Loucy (cell line): ENCODE measurements at regions not wholly inside any gene's neighbourhood (a gene's known extent, or its start where the extent isn't known, plus 50 kb on each side); places are given as distances from the start of the nearest gene placed in this dataset.

Source experiments
- H2AFZ ChIP-seq: fragments of 200-600 bp; sonication (generic); 2 replicates; pipeline ENCODE4 v1.6.0; 2016; ENCODE audit warnings: antibody characterized with exemption, mild to moderate bottlenecking, low read length, moderate library complexity
- H3F3A ChIP-seq: fragments of 200-600 bp; 2 replicates; pipeline ENCODE4 v1.6.0; 2016; ENCODE audit warnings: antibody characterized with exemption, low read depth, mild to moderate bottlenecking
- H3K27me3 ChIP-seq: fragments of 200-600 bp; sonication (generic); 2 replicates; pipeline ENCODE4 v1.6.1; 2014; ENCODE audit warnings: low read length, mild to moderate bottlenecking; ENCODE audit not compliant: insufficient read depth, poor library complexity, severe bottlenecking
- H3K36me3 ChIP-seq: fragments of 200-600 bp; sonication (generic); 2 replicates; pipeline ENCODE4 v1.6.1; 2016; ENCODE audit warnings: low read length; ENCODE audit not compliant: insufficient read depth
- H3K4me1 ChIP-seq: fragments of 200-600 bp; sonication (generic); 2 replicates; pipeline ENCODE4 v1.5.1; 2014; ENCODE audit warnings: low read length, mild to moderate bottlenecking; ENCODE audit not compliant: insufficient read depth, poor library complexity, severe bottlenecking
- H3K4me2 ChIP-seq: fragments of 200-600 bp; sonication (generic); 2 replicates; pipeline ENCODE4 v1.6.0; 2014; ENCODE audit warnings: antibody characterized with exemption, low read length, low read depth, mild to moderate bottlenecking; ENCODE audit not compliant: poor library complexity, severe bottlenecking
- H3K4me3 ChIP-seq: fragments of 200-600 bp; sonication (generic); 2 replicates; pipeline ENCODE4 v1.5.1; 2014; ENCODE audit warnings: low read length, mild to moderate bottlenecking, mixed read lengths; ENCODE audit not compliant: poor library complexity, severe bottlenecking
- H3K79me2 ChIP-seq: fragments of 200-600 bp; sonication (generic); 2 replicates; pipeline ENCODE4 v1.6.1; 2014; ENCODE audit warnings: low read length; ENCODE audit not compliant: insufficient read depth
- H3K9ac ChIP-seq: fragments of 200-600 bp; sonication (generic); 2 replicates; pipeline ENCODE4 v1.6.0; 2014; ENCODE audit warnings: mild to moderate bottlenecking, low read depth, low read length, moderate library complexity; ENCODE audit not compliant: poor library complexity, severe bottlenecking
- H3K9me2 ChIP-seq: fragments of 200-600 bp; sonication (generic); replicated peaks from 2 replicates; pipeline ENCODE4 v1.6.1; 2016; ENCODE audit warnings: low read depth, low read length, mixed read lengths
- H3K9me3 ChIP-seq: fragments of 200-600 bp; sonication (generic); 2 replicates; pipeline ENCODE4 v1.6.1; 2014; ENCODE audit warnings: mild to moderate bottlenecking, antibody characterized with exemption, low read length, low read depth; ENCODE audit not compliant: insufficient read depth
- H4K20me1 ChIP-seq: fragments of 200-600 bp; sonication (generic); 2 replicates; pipeline ENCODE4 v1.6.0; 2014; ENCODE audit warnings: antibody characterized with exemption, low read length, mild to moderate bottlenecking; ENCODE audit not compliant: insufficient read depth, poor library complexity, severe bottlenecking
- CTCF ChIP-seq: fragments of 200-600 bp; sonication (generic); conservative IDR thresholded peaks from 2 replicates; pipeline ENCODE4 v1.5.1; 2014; ENCODE audit warnings: mild to moderate bottlenecking, antibody characterized with exemption, low read length
- EZH2phosphoT487 ChIP-seq: fragments of 200-600 bp; IDR thresholded peaks from 2 replicates; pipeline ENCODE4 v1.6.1; 2018; ENCODE audit warnings: antibody characterized with exemption, mild to moderate bottlenecking, moderate library complexity, borderline replicate concordance

DNA sequence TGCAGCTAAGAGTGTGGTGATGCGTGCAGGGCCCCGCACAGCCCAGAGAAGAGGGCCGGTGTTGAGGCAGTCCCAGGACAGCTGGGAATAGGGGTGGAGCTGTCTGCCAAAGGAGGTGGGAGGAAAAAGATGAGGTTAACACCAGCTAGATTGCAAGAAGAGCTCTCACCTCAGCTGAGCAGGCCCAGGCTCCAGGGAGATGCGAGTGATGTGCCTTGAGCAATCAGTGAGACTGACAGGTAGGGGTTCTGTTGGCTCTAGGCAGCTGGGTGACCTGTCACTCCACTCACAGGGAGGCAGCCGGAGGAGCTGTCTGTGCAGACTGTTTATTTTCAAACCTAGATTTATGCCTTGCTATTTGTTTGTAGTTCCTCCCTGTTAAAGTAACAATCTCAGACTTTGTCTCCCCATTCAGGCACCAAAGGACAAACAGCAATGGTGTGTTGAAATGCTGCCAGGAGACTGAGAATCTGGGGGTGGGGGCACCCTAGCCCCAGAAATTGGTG lies 205.1 kb upstream of the CXCL12 start:
- H3K9me3 ChIP-seq, result no peaks in the 10 kb centered on the region
- no peaks in the 10 kb centered on the region for H3K79me2 ChIP-seq
- H2AFZ ChIP-seq, result no peak overlapping the region
- TF ChIP-seq CTCF (no peak), EZH2phosphoT487 (no peak)
- H3K27me3 ChIP-seq, result no peaks in the 10 kb centered on the region
- no peak overlapping the region for H3K4me2 ChIP-seq
- H3F3A ChIP-seq, result no peaks in the 10 kb centered on the region
- H4K20me1 ChIP-seq, result no peaks in the 10 kb centered on the region
- no peaks in the 10 kb centered on the region for H3K4me1 ChIP-seq
- no peak overlapping the region for H3K4me3 ChIP-seq
- no peak overlapping the region for H3K9ac ChIP-seq
- H3K36me3 ChIP-seq, result no peaks in the 10 kb centered on the region
- no peaks in the 10 kb centered on the region for H3K9me2 ChIP-seq

DNA sequence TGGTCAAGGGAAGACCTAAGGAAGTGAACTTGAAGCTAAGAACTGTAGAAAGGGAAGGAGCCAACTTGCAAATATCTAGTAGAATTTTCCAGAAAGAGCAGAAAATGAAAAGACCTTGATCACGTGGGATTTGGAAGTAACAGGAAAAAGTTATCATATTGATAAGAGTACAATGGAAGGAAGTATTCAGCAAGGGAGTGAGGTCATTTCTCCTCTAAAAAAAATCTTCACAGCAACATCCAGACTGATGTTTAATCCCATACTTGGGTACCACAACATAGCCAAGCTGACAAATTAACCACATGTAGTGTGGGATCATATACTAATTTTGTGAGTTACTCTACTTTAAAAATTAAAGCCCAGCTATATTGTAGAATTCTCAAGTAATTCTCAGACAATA lies 207.0 kb upstream of the CXCL12 start:
- Histone ChIP-seq H3K9ac (no peak overlapping the region), H3K9me2 (no peaks in the 10 kb centered on the region), H3K27me3 (no peaks in the 10 kb centered on the region), H3K4me3 (no peak overlapping the region), H2AFZ (no peak overlapping the region), H3K4me1 (no peaks in the 10 kb centered on the region), H3K4me2 (no peak overlapping the region), H3F3A (no peaks in the 10 kb centered on the region), H3K79me2 (no peaks in the 10 kb centered on the region), H3K36me3 (no peaks in the 10 kb centered on the region), H3K9me3 (no peaks in the 10 kb centered on the region), H4K20me1 (no peaks in the 10 kb centered on the region)
- TF ChIP-seq CTCF (no peak), EZH2phosphoT487 (no peak)

GRCh38 chr10:44593952-44594351 lies 209.1 kb upstream of the CXCL12 start:
- no peaks in the 10 kb centered on the region for H3K79me2 ChIP-seq
- H3K4me3 ChIP-seq, result no peak overlapping the region
- no peaks in the 10 kb centered on the region for H3F3A ChIP-seq
- H2AFZ ChIP-seq, result no peak overlapping the region
- H4K20me1 ChIP-seq, result no peaks in the 10 kb centered on the region
- H3K9me3 ChIP-seq, result no peaks in the 10 kb centered on the region
- no peaks in the 10 kb centered on the region for H3K27me3 ChIP-seq
- no peaks in the 10 kb centered on the region for H3K4me1 ChIP-seq
- no peaks in the 10 kb centered on the region for H3K9me2 ChIP-seq
- H3K9ac ChIP-seq, result no peak overlapping the region
- TF ChIP-seq EZH2phosphoT487, result no peak
- TF ChIP-seq CTCF, result no peak
- no peaks in the 10 kb centered on the region for H3K36me3 ChIP-seq
- H3K4me2 ChIP-seq, result no peak overlapping the region
